ENCODE measurements at regions not wholly inside any gene's neighbourhood (a gene's known extent, or its start where the extent isn't known, plus 50 kb on each side); places are given as distances from the start of the nearest gene placed in this dataset.

- TF ChIP-seq ZBTB7A (IDR thresholded peaks at IDR 0.05; ENCODE audit: low read depth) (no peak), FOXM1 (IDR thresholded peaks at IDR 0.05; ENCODE audit: borderline replicate concordance, low read depth) (no peak), NFIC (IDR thresholded peaks at IDR 0.05) (no peak), TEAD4 (IDR thresholded peaks at IDR 0.05) (no peak), YY1 (IDR thresholded peaks at IDR 0.05; ENCODE audit: low read depth) (no peak), TAF1 (IDR thresholded peaks at IDR 0.05; ENCODE audit: low read depth) (no peak)
Measured at GRCh38 chr10:10141782-10142382, 875.8 kb upstream of the CELF2 start.

DNA sequence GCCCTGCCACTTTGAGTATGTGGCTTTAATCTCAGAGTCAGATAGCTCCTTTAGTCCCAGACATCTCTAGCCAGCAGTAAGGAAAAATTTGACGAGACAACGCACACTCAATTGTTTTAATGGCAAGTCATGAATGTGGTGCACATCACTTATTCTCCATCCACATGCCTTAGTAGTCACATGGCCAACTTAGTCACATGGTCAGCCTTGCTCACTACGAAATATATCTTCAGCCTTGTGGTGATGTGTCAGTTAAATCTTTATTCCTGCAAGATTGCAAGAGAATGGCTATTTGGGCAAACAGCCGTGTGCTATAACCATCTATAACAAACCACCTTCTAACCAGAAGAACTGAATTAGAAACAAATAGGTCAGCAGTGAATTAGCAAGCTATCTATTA lies 871.1 kb upstream of the CELF2 start:
- no peak for TF ChIP-seq TAF1 (IDR thresholded peaks at IDR 0.05; ENCODE audit: low read depth)
- TF ChIP-seq, protein P1, sequence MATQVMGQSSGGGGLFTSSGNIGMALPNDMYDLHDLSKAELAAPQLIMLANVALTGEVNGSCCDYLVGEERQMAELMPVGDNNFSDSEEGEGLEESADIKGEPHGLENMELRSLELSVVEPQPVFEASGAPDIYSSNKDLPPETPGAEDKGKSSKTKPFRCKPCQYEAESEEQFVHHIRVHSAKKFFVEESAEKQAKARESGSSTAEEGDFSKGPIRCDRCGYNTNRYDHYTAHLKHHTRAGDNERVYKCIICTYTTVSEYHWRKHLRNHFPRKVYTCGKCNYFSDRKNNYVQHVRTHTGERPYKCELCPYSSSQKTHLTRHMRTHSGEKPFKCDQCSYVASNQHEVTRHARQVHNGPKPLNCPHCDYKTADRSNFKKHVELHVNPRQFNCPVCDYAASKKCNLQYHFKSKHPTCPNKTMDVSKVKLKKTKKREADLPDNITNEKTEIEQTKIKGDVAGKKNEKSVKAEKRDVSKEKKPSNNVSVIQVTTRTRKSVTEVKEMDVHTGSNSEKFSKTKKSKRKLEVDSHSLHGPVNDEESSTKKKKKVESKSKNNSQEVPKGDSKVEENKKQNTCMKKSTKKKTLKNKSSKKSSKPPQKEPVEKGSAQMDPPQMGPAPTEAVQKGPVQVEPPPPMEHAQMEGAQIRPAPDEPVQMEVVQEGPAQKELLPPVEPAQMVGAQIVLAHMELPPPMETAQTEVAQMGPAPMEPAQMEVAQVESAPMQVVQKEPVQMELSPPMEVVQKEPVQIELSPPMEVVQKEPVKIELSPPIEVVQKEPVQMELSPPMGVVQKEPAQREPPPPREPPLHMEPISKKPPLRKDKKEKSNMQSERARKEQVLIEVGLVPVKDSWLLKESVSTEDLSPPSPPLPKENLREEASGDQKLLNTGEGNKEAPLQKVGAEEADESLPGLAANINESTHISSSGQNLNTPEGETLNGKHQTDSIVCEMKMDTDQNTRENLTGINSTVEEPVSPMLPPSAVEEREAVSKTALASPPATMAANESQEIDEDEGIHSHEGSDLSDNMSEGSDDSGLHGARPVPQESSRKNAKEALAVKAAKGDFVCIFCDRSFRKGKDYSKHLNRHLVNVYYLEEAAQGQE (IDR thresholded peaks at IDR 0.05; ENCODE audit: low read depth), result no peak
- no peak for TF ChIP-seq YY1 (IDR thresholded peaks at IDR 0.05; ENCODE audit: low read depth)
- TF ChIP-seq CEBPB (IDR thresholded peaks at IDR 0.05), result no peak
- TF ChIP-seq TCF12 (IDR thresholded peaks at IDR 0.05; ENCODE audit: low read depth), result no peak
- TF ChIP-seq ZBTB7A (IDR thresholded peaks at IDR 0.05; ENCODE audit: low read depth), result no peak
- TF ChIP-seq RAD21 (IDR thresholded peaks at IDR 0.05; ENCODE audit: low read depth), result no peak
- TF ChIP-seq, protein P2, sequence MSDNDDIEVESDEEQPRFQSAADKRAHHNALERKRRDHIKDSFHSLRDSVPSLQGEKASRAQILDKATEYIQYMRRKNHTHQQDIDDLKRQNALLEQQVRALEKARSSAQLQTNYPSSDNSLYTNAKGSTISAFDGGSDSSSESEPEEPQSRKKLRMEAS (IDR thresholded peaks at IDR 0.05), result no peak
- TF ChIP-seq, protein P3, sequence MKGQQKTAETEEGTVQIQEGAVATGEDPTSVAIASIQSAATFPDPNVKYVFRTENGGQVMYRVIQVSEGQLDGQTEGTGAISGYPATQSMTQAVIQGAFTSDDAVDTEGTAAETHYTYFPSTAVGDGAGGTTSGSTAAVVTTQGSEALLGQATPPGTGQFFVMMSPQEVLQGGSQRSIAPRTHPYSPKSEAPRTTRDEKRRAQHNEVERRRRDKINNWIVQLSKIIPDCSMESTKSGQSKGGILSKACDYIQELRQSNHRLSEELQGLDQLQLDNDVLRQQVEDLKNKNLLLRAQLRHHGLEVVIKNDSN (IDR thresholded peaks at IDR 0.05), result no peak
- TF ChIP-seq NFIC (IDR thresholded peaks at IDR 0.05), result no peak
- no peak for TF ChIP-seq FOXM1 (IDR thresholded peaks at IDR 0.05; ENCODE audit: borderline replicate concordance, low read depth)
- no peak for TF ChIP-seq EGR1 (IDR thresholded peaks at IDR 0.05)
- TF ChIP-seq TEAD4 (IDR thresholded peaks at IDR 0.05), result no peak
- TF ChIP-seq EP300 (IDR thresholded peaks at IDR 0.05; ENCODE audit: borderline replicate concordance), result no peak
- no peak for TF ChIP-seq CREB1 (IDR thresholded peaks at IDR 0.05; ENCODE audit: low read depth)

DNA sequence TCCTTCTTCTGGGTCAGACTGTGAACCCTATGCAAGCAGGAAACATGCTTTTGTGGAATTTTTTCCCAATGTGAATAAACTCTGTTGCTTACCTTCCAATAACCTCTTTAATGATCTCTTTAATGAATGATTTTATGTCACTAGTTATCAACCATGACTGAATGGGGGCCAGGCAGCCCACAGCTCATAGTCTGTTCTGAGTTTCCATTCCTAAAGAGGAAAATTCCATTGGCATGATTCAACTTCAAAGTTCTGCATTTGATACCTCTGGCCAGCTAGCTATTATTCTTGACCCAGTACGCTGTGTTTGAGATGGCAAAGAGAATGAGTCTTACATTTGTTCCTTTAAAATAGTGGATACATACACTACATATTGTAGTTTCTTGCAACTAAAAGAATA lies 867.8 kb upstream of the CELF2 start:
- TF ChIP-seq CEBPB (IDR thresholded peaks at IDR 0.05) (no peak), RAD21 (IDR thresholded peaks at IDR 0.05; ENCODE audit: low read depth) (no peak), TCF12 (IDR thresholded peaks at IDR 0.05; ENCODE audit: low read depth) (no peak), TEAD4 (IDR thresholded peaks at IDR 0.05) (no peak), EP300 (IDR thresholded peaks at IDR 0.05; ENCODE audit: borderline replicate concordance) (no peak), CREB1 (IDR thresholded peaks at IDR 0.05; ENCODE audit: low read depth) (no peak), NFIC (IDR thresholded peaks at IDR 0.05) (no peak), FOXM1 (IDR thresholded peaks at IDR 0.05; ENCODE audit: borderline replicate concordance, low read depth) (no peak), TAF1 (IDR thresholded peaks at IDR 0.05; ENCODE audit: low read depth) (no peak)
- TF ChIP-seq, protein P1 (IDR thresholded peaks at IDR 0.05; ENCODE audit: low read depth), result no peak
- TF ChIP-seq, protein P3 (IDR thresholded peaks at IDR 0.05), result no peak
- TF ChIP-seq, protein P2 (IDR thresholded peaks at IDR 0.05), result no peak

DNA sequence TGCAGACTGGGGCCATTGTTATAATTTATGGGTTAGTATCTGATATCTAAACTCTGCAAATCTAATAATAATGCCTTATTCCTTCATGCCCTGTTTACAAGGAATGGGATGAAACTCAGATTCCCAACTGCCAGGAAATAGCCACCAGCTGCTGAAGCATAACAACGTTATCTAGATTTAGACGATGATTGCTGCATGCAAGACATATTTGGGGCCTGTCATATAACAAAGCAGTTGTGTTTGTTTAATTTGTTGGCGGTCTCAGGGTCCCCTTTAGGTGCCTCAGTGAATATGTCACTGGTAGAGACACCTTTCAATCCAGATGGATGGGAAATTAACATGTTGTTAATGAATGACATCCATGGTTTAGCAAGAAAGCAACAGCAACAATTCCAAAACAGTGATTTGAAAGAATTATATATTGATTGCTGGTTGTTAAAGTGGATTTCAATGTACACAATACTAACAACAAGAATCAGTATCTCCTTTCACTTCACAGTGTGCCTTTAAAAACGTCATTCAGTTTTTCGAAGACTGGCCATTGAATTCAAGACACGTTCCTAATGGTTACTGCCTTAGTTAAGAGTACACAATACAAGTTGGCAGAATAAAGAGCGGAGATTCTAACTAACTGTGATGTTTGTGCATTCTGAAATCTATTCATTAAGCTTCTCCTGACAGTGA lies 860.6 kb upstream of the CELF2 start:
- TF ChIP-seq ZBTB7A (IDR thresholded peaks at IDR 0.05; ENCODE audit: low read depth), result no peak
- TF ChIP-seq RAD21 (IDR thresholded peaks at IDR 0.05; ENCODE audit: low read depth), result no peak
- no peak for TF ChIP-seq YY1 (IDR thresholded peaks at IDR 0.05; ENCODE audit: low read depth)
- TF ChIP-seq CEBPB (IDR thresholded peaks at IDR 0.05), result no peak
- TF ChIP-seq TAF1 (IDR thresholded peaks at IDR 0.05; ENCODE audit: low read depth), result no peak
- no peak for TF ChIP-seq TCF12 (IDR thresholded peaks at IDR 0.05; ENCODE audit: low read depth)
- TF ChIP-seq TEAD4 (IDR thresholded peaks at IDR 0.05), result no peak
- TF ChIP-seq EP300 (IDR thresholded peaks at IDR 0.05; ENCODE audit: borderline replicate concordance), result no peak
- TF ChIP-seq, protein P3 (IDR thresholded peaks at IDR 0.05), result no peak
- no peak for TF ChIP-seq NFIC (IDR thresholded peaks at IDR 0.05)
- TF ChIP-seq EGR1 (IDR thresholded peaks at IDR 0.05), result no peak

DNA sequence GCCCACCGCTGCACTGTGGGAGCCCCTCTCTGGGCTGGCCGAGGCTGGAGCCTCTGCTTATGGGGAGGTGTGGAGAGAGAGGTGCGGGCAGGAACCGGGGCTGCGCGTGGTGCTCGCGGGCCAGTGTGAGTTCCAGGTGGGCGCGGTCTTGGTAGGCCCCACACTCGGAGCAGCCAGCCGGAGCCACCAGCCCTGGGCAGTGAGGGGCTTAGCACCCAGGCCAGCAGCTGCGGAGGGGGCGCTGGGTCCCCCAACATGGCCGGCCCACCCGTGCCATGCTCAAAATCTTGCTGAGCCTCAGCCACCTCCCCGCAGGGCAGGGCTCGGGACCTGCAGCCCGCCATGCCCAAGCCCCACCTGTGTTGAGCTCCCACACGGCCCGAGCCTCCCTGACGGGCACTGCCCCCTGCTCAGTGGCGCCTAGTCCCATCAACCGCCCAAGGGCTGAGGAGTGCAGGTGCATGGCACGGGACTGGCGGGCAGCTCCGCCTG lies 856.8 kb upstream of the CELF2 start:
- TF ChIP-seq, protein P3 (IDR thresholded peaks at IDR 0.05), result no peak
- TF ChIP-seq TEAD4 (IDR thresholded peaks at IDR 0.05), result no peak
- TF ChIP-seq CEBPB (IDR thresholded peaks at IDR 0.05), result no peak
- TF ChIP-seq ZBTB7A (IDR thresholded peaks at IDR 0.05; ENCODE audit: low read depth), result no peak
- TF ChIP-seq EP300 (IDR thresholded peaks at IDR 0.05; ENCODE audit: borderline replicate concordance), result no peak
- no peak for TF ChIP-seq TCF12 (IDR thresholded peaks at IDR 0.05; ENCODE audit: low read depth)
- TF ChIP-seq FOXM1 (IDR thresholded peaks at IDR 0.05; ENCODE audit: borderline replicate concordance, low read depth), result no peak
- no peak for TF ChIP-seq CREB1 (IDR thresholded peaks at IDR 0.05; ENCODE audit: low read depth)
- TF ChIP-seq, protein P1 (IDR thresholded peaks at IDR 0.05; ENCODE audit: low read depth), result no peak
- TF ChIP-seq, protein P2 (IDR thresholded peaks at IDR 0.05), result no peak
- no peak for TF ChIP-seq NFIC (IDR thresholded peaks at IDR 0.05)
- TF ChIP-seq RAD21 (IDR thresholded peaks at IDR 0.05; ENCODE audit: low read depth), result no peak
- TF ChIP-seq YY1 (IDR thresholded peaks at IDR 0.05; ENCODE audit: low read depth), result no peak
- no peak for TF ChIP-seq TAF1 (IDR thresholded peaks at IDR 0.05; ENCODE audit: low read depth)
- no peak for TF ChIP-seq EGR1 (IDR thresholded peaks at IDR 0.05)
